GM23338 (cell line): ENCODE measurements at regions not wholly inside any gene's neighbourhood (a gene's known extent, or its start where the extent isn't known, plus 50 kb on each side); places are given as distances from the start of the nearest gene placed in this dataset.

Experiments used
- ATAC-seq: fragments of 200-7000 bp; cut with Tn5 transposase; 3 replicates; pipeline ENCODE4 v1.9.1; 2020
- DNase-seq: peaks from one replicate; pipeline ENCODE4 v3.0.0-alpha.2; 2015; ENCODE audit warnings: low spot score
- H2AFZ ChIP-seq: fragments of 200-600 bp; sonication (generic); 2 replicates; pipeline ENCODE4 v1.8.0; 2016; ENCODE audit warnings: antibody characterized with exemption, mild to moderate bottlenecking, moderate library complexity
- H3F3A ChIP-seq: fragments of 200-600 bp; sonication (generic); replicated peaks from 2 replicates; pipeline ENCODE4 v1.8.0; 2017; ENCODE audit warnings: antibody characterized with exemption, mixed run types, low read depth
- H3K27ac ChIP-seq: fragments of 200-600 bp; sonication (generic); 2 replicates; pipeline ENCODE4 v1.6.1; 2016; ENCODE audit warnings: low read depth
- H3K27me3 ChIP-seq: fragments of 200-600 bp; sonication (generic); 2 replicates; pipeline ENCODE4 v1.8.0; 2016; ENCODE audit warnings: mild to moderate bottlenecking, mixed run types, moderate library complexity; ENCODE audit not compliant: insufficient read depth
- H3K36me3 ChIP-seq: fragments of 200-600 bp; sonication (generic); 2 replicates; pipeline ENCODE4 v1.8.0; 2016; ENCODE audit warnings: mild to moderate bottlenecking; ENCODE audit not compliant: insufficient read depth
- H3K4me1 ChIP-seq: fragments of 200-600 bp; sonication (generic); 2 replicates; pipeline ENCODE4 v1.8.0; 2016; ENCODE audit warnings: mild to moderate bottlenecking, moderate library complexity; ENCODE audit not compliant: insufficient read depth
- H3K4me2 ChIP-seq: fragments of 200-600 bp; sonication (generic); 2 replicates; pipeline ENCODE4 v1.7.1; 2017; ENCODE audit warnings: mixed run types
- H3K4me3 ChIP-seq: fragments of 200-600 bp; sonication (generic); 2 replicates; pipeline ENCODE4 v1.6.1; 2016; ENCODE audit warnings: mixed run types
- H3K79me2 ChIP-seq: fragments of 200-600 bp; sonication (generic); replicated peaks from 2 replicates; pipeline ENCODE4 v1.8.0; 2017; ENCODE audit warnings: mild to moderate bottlenecking; ENCODE audit not compliant: insufficient read depth
- H3K9me2 ChIP-seq: fragments of 200-600 bp; sonication (generic); 2 replicates; pipeline ENCODE4 v1.8.0; 2017; ENCODE audit not compliant: insufficient read depth
- H4K20me1 ChIP-seq: fragments of 200-600 bp; sonication (generic); replicated peaks from 2 replicates; pipeline ENCODE4 v1.8.0; 2017; ENCODE audit warnings: mild to moderate bottlenecking; ENCODE audit not compliant: insufficient read depth
- H3K27ac Mint-ChIP-seq: 2 replicates; pipeline ENCODE4 v1.8.0; 2020; ENCODE audit warnings: inconsistent platforms, mild to moderate bottlenecking, moderate library complexity, mixed read lengths
- H3K27me3 Mint-ChIP-seq: 3 replicates; pipeline ENCODE4 v1.8.0; 2022; ENCODE audit warnings: low read depth, mild to moderate bottlenecking, moderate library complexity, mixed read lengths, inconsistent platforms; ENCODE audit not compliant: insufficient read depth, poor library complexity
- H3K36me3 Mint-ChIP-seq: 3 replicates; pipeline ENCODE4 v1.8.0; 2021; ENCODE audit warnings: low read depth, mild to moderate bottlenecking, inconsistent platforms, moderate library complexity, mixed read lengths
- H3K4me1 Mint-ChIP-seq: 3 replicates; pipeline ENCODE4 v1.8.0; 2020; ENCODE audit warnings: mild to moderate bottlenecking, inconsistent platforms, mixed read lengths
- H3K4me3 Mint-ChIP-seq: 3 replicates; pipeline ENCODE4 v1.8.0; 2021; ENCODE audit warnings: moderate library complexity, mild to moderate bottlenecking, inconsistent platforms, mixed read lengths
- H3K9me3 Mint-ChIP-seq: 3 replicates; pipeline ENCODE4 v1.8.0; 2020; ENCODE audit warnings: moderate library complexity, mild to moderate bottlenecking, inconsistent platforms, mixed read lengths
- EZH2phosphoT487 ChIP-seq: fragments of 200-600 bp; sonication (generic); IDR thresholded peaks from one replicate; pipeline ENCODE4 v1.8.1; 2018; ENCODE audit warnings: antibody characterized with exemption; ENCODE audit not compliant: unreplicated experiment
- NANOG ChIP-seq: IDR thresholded peaks from 2 replicates; pipeline ENCODE4 v1.6.1; 2016; ENCODE audit warnings: antibody characterized with exemption, borderline replicate concordance
- TF ChIP-seq, protein P1 (sequence below): fragments of 250-450 bp; sonication (Bioruptor Pico); IDR thresholded peaks from 2 replicates; pipeline ENCODE4 v1.5.0; 2020; ENCODE audit warnings: mild to moderate bottlenecking, moderate library complexity
- TF ChIP-seq, protein P2 (sequence below), 2 experiments: fragments of 200-600 bp in 1 of 2; sonication (generic) in 1 of 2; conservative IDR thresholded peaks; 2 replicates each; pipeline versions ENCODE4 v1.5.1 to v1.6.1; 2016 to 2017; ENCODE audit warnings: antibody characterized with exemption in 2 of 2, low read depth in 2 of 2, mild to moderate bottlenecking in 2 of 2, moderate library complexity in 1 of 2

DNA sequence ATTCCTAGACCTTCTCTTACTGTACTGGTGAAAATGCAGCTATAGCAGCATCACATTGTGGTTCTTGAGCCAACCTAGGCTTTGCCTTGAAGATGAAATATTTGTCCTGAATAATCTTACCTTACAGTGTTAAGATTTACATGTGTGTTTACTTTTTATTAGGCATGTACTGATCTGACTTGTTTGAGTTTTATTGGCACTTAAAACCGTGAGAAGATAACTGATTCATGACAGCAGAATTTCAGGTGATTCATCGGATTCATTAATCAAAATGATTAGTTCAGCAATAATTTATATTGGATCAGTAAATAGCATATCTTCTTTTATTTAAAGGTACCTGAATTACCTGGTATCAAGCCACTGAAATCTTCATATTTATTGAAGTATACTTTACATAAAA is 296.3 kb downstream of the KLF5 start (continued):
- TF ChIP-seq, protein P1, sequence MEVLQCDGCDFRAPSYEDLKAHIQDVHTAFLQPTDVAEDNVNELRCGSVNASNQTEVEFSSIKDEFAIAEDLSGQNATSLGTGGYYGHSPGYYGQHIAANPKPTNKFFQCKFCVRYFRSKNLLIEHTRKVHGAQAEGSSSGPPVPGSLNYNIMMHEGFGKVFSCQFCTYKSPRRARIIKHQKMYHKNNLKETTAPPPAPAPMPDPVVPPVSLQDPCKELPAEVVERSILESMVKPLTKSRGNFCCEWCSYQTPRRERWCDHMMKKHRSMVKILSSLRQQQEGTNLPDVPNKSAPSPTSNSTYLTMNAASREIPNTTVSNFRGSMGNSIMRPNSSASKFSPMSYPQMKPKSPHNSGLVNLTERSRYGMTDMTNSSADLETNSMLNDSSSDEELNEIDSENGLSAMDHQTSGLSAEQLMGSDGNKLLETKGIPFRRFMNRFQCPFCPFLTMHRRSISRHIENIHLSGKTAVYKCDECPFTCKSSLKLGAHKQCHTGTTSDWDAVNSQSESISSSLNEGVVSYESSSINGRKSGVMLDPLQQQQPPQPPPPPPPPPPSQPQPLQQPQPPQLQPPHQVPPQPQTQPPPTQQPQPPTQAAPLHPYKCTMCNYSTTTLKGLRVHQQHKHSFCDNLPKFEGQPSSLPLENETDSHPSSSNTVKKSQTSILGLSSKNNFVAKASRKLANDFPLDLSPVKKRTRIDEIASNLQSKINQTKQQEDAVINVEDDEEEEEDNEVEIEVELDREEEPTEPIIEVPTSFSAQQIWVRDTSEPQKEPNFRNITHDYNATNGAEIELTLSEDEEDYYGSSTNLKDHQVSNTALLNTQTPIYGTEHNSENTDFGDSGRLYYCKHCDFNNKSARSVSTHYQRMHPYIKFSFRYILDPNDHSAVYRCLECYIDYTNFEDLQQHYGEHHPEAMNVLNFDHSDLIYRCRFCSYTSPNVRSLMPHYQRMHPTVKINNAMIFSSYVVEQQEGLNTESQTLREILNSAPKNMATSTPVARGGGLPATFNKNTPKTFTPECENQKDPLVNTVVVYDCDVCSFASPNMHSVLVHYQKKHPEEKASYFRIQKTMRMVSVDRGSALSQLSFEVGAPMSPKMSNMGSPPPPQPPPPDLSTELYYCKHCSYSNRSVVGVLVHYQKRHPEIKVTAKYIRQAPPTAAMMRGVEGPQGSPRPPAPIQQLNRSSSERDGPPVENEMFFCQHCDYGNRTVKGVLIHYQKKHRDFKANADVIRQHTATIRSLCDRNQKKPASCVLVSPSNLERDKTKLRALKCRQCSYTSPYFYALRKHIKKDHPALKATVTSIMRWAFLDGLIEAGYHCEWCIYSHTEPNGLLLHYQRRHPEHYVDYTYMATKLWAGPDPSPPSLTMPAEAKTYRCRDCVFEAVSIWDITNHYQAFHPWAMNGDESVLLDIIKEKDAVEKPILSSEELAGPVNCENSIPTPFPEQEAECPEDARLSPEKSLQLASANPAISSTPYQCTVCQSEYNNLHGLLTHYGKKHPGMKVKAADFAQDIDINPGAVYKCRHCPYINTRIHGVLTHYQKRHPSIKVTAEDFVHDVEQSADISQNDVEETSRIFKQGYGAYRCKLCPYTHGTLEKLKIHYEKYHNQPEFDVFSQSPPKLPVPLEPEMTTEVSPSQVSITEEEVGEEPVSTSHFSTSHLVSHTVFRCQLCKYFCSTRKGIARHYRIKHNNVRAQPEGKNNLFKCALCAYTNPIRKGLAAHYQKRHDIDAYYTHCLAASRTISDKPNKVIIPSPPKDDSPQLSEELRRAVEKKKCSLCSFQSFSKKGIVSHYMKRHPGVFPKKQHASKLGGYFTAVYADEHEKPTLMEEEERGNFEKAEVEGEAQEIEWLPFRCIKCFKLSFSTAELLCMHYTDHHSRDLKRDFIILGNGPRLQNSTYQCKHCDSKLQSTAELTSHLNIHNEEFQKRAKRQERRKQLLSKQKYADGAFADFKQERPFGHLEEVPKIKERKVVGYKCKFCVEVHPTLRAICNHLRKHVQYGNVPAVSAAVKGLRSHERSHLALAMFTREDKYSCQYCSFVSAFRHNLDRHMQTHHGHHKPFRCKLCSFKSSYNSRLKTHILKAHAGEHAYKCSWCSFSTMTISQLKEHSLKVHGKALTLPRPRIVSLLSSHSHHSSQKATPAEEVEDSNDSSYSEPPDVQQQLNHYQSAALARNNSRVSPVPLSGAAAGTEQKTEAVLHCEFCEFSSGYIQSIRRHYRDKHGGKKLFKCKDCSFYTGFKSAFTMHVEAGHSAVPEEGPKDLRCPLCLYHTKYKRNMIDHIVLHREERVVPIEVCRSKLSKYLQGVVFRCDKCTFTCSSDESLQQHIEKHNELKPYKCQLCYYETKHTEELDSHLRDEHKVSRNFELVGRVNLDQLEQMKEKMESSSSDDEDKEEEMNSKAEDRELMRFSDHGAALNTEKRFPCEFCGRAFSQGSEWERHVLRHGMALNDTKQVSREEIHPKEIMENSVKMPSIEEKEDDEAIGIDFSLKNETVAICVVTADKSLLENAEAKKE (CRISPR knock-in tag), result no peak
- no peak for TF ChIP-seq NANOG

DNA sequence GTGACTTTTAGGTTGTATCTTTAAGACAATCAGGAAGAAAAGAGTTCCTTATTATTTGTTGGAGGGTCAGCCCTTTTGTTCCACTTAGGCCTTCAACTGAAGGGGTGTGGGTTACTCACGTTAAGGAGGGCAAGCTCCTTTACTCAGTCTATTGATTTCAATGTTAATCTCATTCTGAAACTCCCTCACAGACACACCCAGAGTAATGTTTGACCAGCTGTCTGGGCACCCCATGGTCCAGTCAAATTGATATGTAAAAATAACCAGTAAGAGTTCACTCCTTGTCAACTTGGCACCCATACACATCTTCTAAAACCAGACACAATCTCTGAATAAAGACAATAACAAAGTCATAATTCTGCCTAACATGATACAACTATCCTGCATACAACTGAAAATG is 292.9 kb downstream of the KLF5 start:
- Histone ChIP-seq H3K9me2 (peaks cover 9% of the 10 kb centered on the region), H3K79me2 (no peaks in the 10 kb centered on the region), H4K20me1 (no peaks in the 10 kb centered on the region), H3F3A (no peaks in the 10 kb centered on the region), H3K4me2 (no peak overlapping the region), H3K36me3 (no peaks in the 10 kb centered on the region), H3K27ac (no peak overlapping the region), H3K27me3 (no peaks in the 10 kb centered on the region), H2AFZ (no peak overlapping the region), H3K4me1 (no peaks in the 10 kb centered on the region), H3K4me3 (no peak overlapping the region)
- DNase-seq, result no peak
- Mint-ChIP-seq H3K36me3 (no peaks in the 10 kb centered on the region), H3K4me1 (no peaks in the 10 kb centered on the region), H3K9me3 (no peaks in the 10 kb centered on the region), H3K27me3 (no peaks in the 10 kb centered on the region), H3K27ac (no peak overlapping the region), H3K4me3 (no peak overlapping the region)
- TF ChIP-seq, protein P2, sequence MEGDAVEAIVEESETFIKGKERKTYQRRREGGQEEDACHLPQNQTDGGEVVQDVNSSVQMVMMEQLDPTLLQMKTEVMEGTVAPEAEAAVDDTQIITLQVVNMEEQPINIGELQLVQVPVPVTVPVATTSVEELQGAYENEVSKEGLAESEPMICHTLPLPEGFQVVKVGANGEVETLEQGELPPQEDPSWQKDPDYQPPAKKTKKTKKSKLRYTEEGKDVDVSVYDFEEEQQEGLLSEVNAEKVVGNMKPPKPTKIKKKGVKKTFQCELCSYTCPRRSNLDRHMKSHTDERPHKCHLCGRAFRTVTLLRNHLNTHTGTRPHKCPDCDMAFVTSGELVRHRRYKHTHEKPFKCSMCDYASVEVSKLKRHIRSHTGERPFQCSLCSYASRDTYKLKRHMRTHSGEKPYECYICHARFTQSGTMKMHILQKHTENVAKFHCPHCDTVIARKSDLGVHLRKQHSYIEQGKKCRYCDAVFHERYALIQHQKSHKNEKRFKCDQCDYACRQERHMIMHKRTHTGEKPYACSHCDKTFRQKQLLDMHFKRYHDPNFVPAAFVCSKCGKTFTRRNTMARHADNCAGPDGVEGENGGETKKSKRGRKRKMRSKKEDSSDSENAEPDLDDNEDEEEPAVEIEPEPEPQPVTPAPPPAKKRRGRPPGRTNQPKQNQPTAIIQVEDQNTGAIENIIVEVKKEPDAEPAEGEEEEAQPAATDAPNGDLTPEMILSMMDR (conservative IDR thresholded peaks at IDR 0.05; ENCODE audit: low read depth in 2 of 2), result no peak
- no peak for TF ChIP-seq EZH2phosphoT487
- no peak for ATAC-seq
